PC-3 (cell line): ENCODE measurements at regions not wholly inside any gene's neighbourhood (a gene's known extent, or its start where the extent isn't known, plus 50 kb on each side); places are given as distances from the start of the nearest gene placed in this dataset.

Source experiments
- ATAC-seq: fragments of 200-7000 bp; cut with Tn5 transposase; 2 replicates; pipeline ENCODE4 v1.9.1; 2020; ENCODE audit warnings: mild to moderate bottlenecking, moderate library complexity
- BruUV-seq: library from RNA; stranded (reverse); fragments of 400-500 nt; replicated peaks from 2 replicates; lab custom pipeline; 2021; lab: Mats Ljungman, UMichigan
- CTCF ChIA-PET: fragments of 300-600 bp; sonication (Branson Sonifier 250); formaldehyde crosslinking; loops from one replicate; lab custom pipeline; 2022; ENCODE audit warnings: antibody characterized with exemption; lab: Charles Lee
- POLR2A ChIA-PET: fragments of 300-600 bp; sonication (Branson Sonifier 250); formaldehyde crosslinking; loops from one replicate; lab custom pipeline; 2022; ENCODE audit warnings: antibody characterized with exemption; ENCODE audit not compliant: unreplicated experiment; lab: Charles Lee
- DNase-seq: peaks from one replicate; pipeline ENCODE4 v3.0.0-alpha.2; 2015
- H2AFZ ChIP-seq: fragments of 300-600 bp; sonication (generic); 2 replicates; pipeline ENCODE4 v1.6.0; 2016; ENCODE audit warnings: antibody characterized with exemption, low read length
- H3F3A ChIP-seq: fragments of 300-600 bp; sonication (generic); one replicate; pipeline ENCODE4 v1.6.0; 2017; ENCODE audit warnings: antibody characterized with exemption, low read length, control low read depth, mild to moderate bottlenecking; ENCODE audit not compliant: unreplicated experiment
- H3K27ac ChIP-seq: fragments of 300-600 bp; sonication (generic); 2 replicates; pipeline ENCODE4 v1.5.1; 2016; ENCODE audit warnings: mild to moderate bottlenecking, low read length
- H3K27me3 ChIP-seq: fragments of 300-600 bp; sonication (generic); 2 replicates; pipeline ENCODE4 v1.6.1; 2016; ENCODE audit warnings: low read length, mixed read lengths
- H3K36me3 ChIP-seq: fragments of 300-600 bp; sonication (generic); 2 replicates; pipeline ENCODE4 v1.6.1; 2016; ENCODE audit warnings: low read depth, mixed run types, low read length, mixed read lengths
- H3K4me1 ChIP-seq: fragments of 300-600 bp; sonication (generic); 2 replicates; pipeline ENCODE4 v1.5.1; 2016; ENCODE audit warnings: low read length; ENCODE audit not compliant: insufficient read depth
- H3K4me2 ChIP-seq: fragments of 300-600 bp; sonication (generic); 2 replicates; pipeline ENCODE4 v1.6.0; 2016; ENCODE audit warnings: low read length
- H3K4me3 ChIP-seq: fragments of 300-600 bp; sonication (generic); 2 replicates; pipeline ENCODE4 v1.5.1; 2016; ENCODE audit warnings: mild to moderate bottlenecking, low read length, mixed read lengths
- H3K79me2 ChIP-seq: fragments of 300-600 bp; sonication (generic); 2 replicates; pipeline ENCODE4 v1.6.1; 2017; ENCODE audit warnings: low read length, mixed read lengths
- H3K9ac ChIP-seq: fragments of 300-600 bp; sonication (generic); 2 replicates; pipeline ENCODE4 v1.6.0; 2016; ENCODE audit warnings: mild to moderate bottlenecking, low read length
- H3K9me2 ChIP-seq: fragments of 300-600 bp; sonication (generic); replicated peaks from 2 replicates; pipeline ENCODE4 v1.6.1; 2016; ENCODE audit warnings: mixed run types, low read length, mixed read lengths
- H3K9me3 ChIP-seq: fragments of 300-600 bp; sonication (generic); 2 replicates; pipeline ENCODE4 v1.6.1; 2016; ENCODE audit warnings: low read length, mixed read lengths
- H4K20me1 ChIP-seq: fragments of 300-600 bp; sonication (generic); 2 replicates; pipeline ENCODE4 v1.6.1; 2016; ENCODE audit warnings: low read length, mixed read lengths
- EZH2 ChIP-seq: fragments of 300-600 bp; sonication (generic); IDR thresholded peaks from one replicate; pipeline ENCODE4 v1.6.1; 2017; ENCODE audit warnings: antibody characterized with exemption, mild to moderate bottlenecking, low read length; ENCODE audit not compliant: unreplicated experiment
- EZH2phosphoT487 ChIP-seq: fragments of 300-600 bp; sonication (generic); IDR thresholded peaks from 2 replicates; pipeline ENCODE4 v1.6.1; 2018; ENCODE audit warnings: mild to moderate bottlenecking, antibody characterized with exemption, low read length, borderline replicate concordance
- intact Hi-C: fragments of 100-400 bp; cut with micrococcal nuclease; formaldehyde crosslinking; loops from 2 replicates; pipeline ENCODE4 v1.9.0; 2023
- TF ChIP-seq, protein P1 (sequence below): fragments of 300-600 bp; sonication (generic); conservative IDR thresholded peaks from 2 replicates; pipeline ENCODE4 v1.5.1; 2017; ENCODE audit warnings: antibody characterized with exemption, low read depth, mild to moderate bottlenecking, low read length

DNA sequence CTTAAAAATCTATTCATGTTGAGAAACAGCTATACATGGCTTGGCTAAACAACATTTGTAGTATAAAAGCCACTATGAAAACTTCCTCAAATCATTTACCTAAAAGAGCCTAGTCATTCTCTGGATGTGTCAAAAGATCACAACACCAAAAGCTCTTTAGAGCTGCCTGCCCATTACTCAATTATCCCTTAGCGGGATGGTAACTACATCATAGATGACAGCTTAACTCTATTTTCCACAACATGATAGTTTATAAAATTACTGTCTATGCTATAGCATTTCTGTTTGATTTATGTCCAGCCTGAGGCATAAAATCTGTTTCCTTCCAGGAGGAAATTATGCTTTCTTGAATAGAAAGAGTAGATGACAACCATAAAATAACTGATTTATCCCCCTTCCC is 777.6 kb upstream of the HS3ST5 start:
- DNase-seq: no peak
- POLR2A ChIA-PET: no interaction called here
- Histone ChIP-seq H3K4me3 (no peak overlapping the region), H3K9ac (no peak overlapping the region), H3K9me2 (no peaks in the 10 kb centered on the region), H3K27me3 (no peaks in the 10 kb centered on the region), H4K20me1 (no peaks in the 10 kb centered on the region), H3K4me1 (no peaks in the 10 kb centered on the region), H3K27ac (no peak overlapping the region), H3K4me2 (no peak overlapping the region), H2AFZ (no peak overlapping the region), H3K79me2 (no peaks in the 10 kb centered on the region), H3K9me3 (no peaks in the 10 kb centered on the region), H3F3A (no peaks in the 10 kb centered on the region), H3K36me3 (no peaks in the 10 kb centered on the region)
- BruUV-seq: no TSS peak
- no peak for ATAC-seq
- intact Hi-C loops: no loop called here
- CTCF ChIA-PET: no interaction called here
- TF ChIP-seq, protein P1, sequence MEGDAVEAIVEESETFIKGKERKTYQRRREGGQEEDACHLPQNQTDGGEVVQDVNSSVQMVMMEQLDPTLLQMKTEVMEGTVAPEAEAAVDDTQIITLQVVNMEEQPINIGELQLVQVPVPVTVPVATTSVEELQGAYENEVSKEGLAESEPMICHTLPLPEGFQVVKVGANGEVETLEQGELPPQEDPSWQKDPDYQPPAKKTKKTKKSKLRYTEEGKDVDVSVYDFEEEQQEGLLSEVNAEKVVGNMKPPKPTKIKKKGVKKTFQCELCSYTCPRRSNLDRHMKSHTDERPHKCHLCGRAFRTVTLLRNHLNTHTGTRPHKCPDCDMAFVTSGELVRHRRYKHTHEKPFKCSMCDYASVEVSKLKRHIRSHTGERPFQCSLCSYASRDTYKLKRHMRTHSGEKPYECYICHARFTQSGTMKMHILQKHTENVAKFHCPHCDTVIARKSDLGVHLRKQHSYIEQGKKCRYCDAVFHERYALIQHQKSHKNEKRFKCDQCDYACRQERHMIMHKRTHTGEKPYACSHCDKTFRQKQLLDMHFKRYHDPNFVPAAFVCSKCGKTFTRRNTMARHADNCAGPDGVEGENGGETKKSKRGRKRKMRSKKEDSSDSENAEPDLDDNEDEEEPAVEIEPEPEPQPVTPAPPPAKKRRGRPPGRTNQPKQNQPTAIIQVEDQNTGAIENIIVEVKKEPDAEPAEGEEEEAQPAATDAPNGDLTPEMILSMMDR: no peak
- TF ChIP-seq EZH2 (no peak), EZH2phosphoT487 (no peak)

DNA sequence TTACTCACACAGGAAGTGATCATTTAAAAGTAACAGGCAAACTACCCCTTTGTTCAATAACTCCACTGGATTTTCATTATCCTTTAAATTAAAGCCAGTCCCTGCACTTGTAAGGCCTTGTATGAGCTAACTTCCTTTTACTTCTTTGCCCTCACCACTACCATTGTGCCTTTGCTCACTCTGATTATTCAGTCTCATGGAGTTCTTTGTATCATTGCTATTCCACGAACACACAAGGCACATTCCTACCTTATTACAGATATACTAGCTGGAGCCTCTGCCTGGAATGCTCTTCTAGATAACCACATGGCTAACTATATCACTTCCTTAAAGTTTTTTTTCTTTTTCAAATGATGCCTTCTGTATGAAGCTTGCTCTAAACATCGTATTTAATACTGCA is 748.6 kb upstream of the HS3ST5 start:
- Histone ChIP-seq H3K4me2 (no peak overlapping the region), H3K27ac (no peak overlapping the region), H3K4me1 (no peaks in the 10 kb centered on the region), H2AFZ (no peak overlapping the region), H4K20me1 (no peaks in the 10 kb centered on the region), H3K27me3 (no peaks in the 10 kb centered on the region), H3F3A (no peaks in the 10 kb centered on the region), H3K36me3 (no peaks in the 10 kb centered on the region), H3K9me3 (no peaks in the 10 kb centered on the region), H3K79me2 (no peaks in the 10 kb centered on the region), H3K4me3 (no peak overlapping the region), H3K9me2 (no peaks in the 10 kb centered on the region), H3K9ac (no peak overlapping the region)
- BruUV-seq: no TSS peak
- POLR2A ChIA-PET: no interaction called here
- intact Hi-C loops: no loop called here
- CTCF ChIA-PET: no interaction called here
- ATAC-seq: no peak
- DNase-seq: no peak
- TF ChIP-seq EZH2 (no peak), EZH2phosphoT487 (no peak)
- TF ChIP-seq, protein P1: no peak

DNA sequence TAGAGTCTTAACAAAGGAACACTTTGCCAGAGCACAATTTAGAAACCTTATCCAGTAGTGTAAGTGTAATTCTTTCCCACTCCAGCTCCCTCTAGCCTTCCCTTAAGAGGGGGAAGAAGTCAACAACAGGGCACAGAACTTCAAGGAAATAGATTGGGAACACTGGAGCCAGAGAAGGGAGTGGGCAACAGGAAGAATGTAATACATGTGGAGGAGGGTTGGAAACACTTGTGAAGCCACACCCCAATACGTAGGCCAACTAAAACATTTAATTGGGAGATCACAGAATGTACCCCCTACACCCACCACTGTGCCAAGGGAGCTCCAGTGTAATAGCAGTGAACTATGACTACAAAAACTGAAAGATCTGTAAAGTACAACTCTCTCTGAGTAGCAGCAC is 735.7 kb upstream of the HS3ST5 start:
- no peak overlapping the region for H3K4me3 ChIP-seq
- BruUV-seq: no TSS peak
- POLR2A ChIA-PET: no interaction called here
- no peaks in the 10 kb centered on the region for H3K36me3 ChIP-seq
- H3K27ac ChIP-seq: no peak overlapping the region
- no peaks in the 10 kb centered on the region for H3K4me1 ChIP-seq
- H3K79me2 ChIP-seq: no peaks in the 10 kb centered on the region
- no peak for TF ChIP-seq EZH2phosphoT487
- TF ChIP-seq, protein P1: no peak
- TF ChIP-seq EZH2: no peak
- H3K27me3 ChIP-seq: no peaks in the 10 kb centered on the region
- no peak overlapping the region for H3K9ac ChIP-seq
- H4K20me1 ChIP-seq: no peaks in the 10 kb centered on the region
- H3K4me2 ChIP-seq: no peak overlapping the region
- DNase-seq (no peak), ATAC-seq (no peak)
- H3K9me2 ChIP-seq: no peaks in the 10 kb centered on the region
- H2AFZ ChIP-seq: no peak overlapping the region
- H3F3A ChIP-seq: no peaks in the 10 kb centered on the region
- H3K9me3 ChIP-seq: no peaks in the 10 kb centered on the region
- intact Hi-C loops: no loop called here
- CTCF ChIA-PET: no interaction called here
